Common myeloid progenitor, CD34-positive (primary cell): ENCODE measurements at regions not wholly inside any gene's neighbourhood (a gene's known extent, or its start where the extent isn't known, plus 50 kb on each side); places are given as distances from the start of the nearest gene placed in this dataset.
A peak's percentile ranks its signal among the peaks of the same experiment; 100 is the strongest.

Experiments
- CTCF ChIA-PET: fragments of 350-600 bp; sonication (Branson Sonifier 250); formaldehyde crosslinking; loops from one replicate; lab custom pipeline; 2021; ENCODE audit warnings: antibody characterized with exemption; lab: Charles Lee
- POLR2A ChIA-PET: fragments of 350-600 bp; sonication (Branson Sonifier 250); formaldehyde crosslinking; loops from one replicate; lab custom pipeline; 2021; ENCODE audit warnings: antibody characterized with exemption; lab: Charles Lee
- DNase-seq, 3 donors: peaks; one replicate each; pipeline versions ENCODE4 v3.0.0 to v3.0.0-alpha.2; 2013
- H3K27ac ChIP-seq, 2 experiments: 1 replicate in 1 of 2; 2 replicates in 1 of 2; pipeline ENCODE4 v1.7.0; 2013; ENCODE audit warnings: inconsistent platforms in 2 of 2, low read length in 2 of 2, mild to moderate bottlenecking in 2 of 2, low read depth in 1 of 2, moderate library complexity in 1 of 2; ENCODE audit not compliant: severe bottlenecking in 2 of 2, insufficient read depth in 1 of 2, poor library complexity in 1 of 2
- H3K27me3 ChIP-seq, 5 experiments: replicated peaks in 2 of 5; 1 replicate in 3 of 5; 2 replicates in 2 of 5; pipeline versions ENCODE4 v1.6.1 to v1.7.0; 2013; ENCODE audit warnings: low read length in 4 of 5, mild to moderate bottlenecking in 2 of 5, moderate library complexity in 2 of 5, inconsistent platforms in 1 of 5; ENCODE audit not compliant: insufficient read depth in 5 of 5, control insufficient read depth in 4 of 5
- H3K36me3 ChIP-seq, 4 experiments: 1 replicate in 2 of 4; 2 replicates in 2 of 4; pipeline versions ENCODE4 v1.6.1 to v1.7.0; 2013; ENCODE audit warnings: low read length in 3 of 4, control low read depth in 1 of 4, mild to moderate bottlenecking in 1 of 4; ENCODE audit not compliant: control insufficient read depth in 4 of 4, insufficient read depth in 4 of 4
- H3K4me1 ChIP-seq, 4 experiments: 1 replicate in 3 of 4; 2 replicates in 1 of 4; pipeline versions ENCODE4 v1.6.1 to v1.7.1; 2013; ENCODE audit warnings: low read length in 3 of 4, mild to moderate bottlenecking in 3 of 4, control low read depth in 1 of 4, inconsistent platforms in 1 of 4, moderate library complexity in 1 of 4; ENCODE audit not compliant: control insufficient read depth in 4 of 4, insufficient read depth in 4 of 4; ENCODE audit errors: control extremely low read depth in 1 of 4
- H3K4me3 ChIP-seq, 7 experiments: 1 replicate in 4 of 7; 2 replicates in 3 of 7; pipeline versions ENCODE4 v1.5.1 to v1.7.0; 2013; ENCODE audit warnings: mild to moderate bottlenecking in 7 of 7, low read length in 6 of 7, moderate library complexity in 6 of 7, inconsistent platforms in 2 of 7, low read depth in 2 of 7, control low read depth in 1 of 7; ENCODE audit not compliant: insufficient read depth in 4 of 7, control insufficient read depth in 1 of 7; ENCODE audit errors: extremely low read depth in 1 of 7
- H3K9me3 ChIP-seq, 5 experiments: 1 replicate in 4 of 5; 2 replicates in 1 of 5; pipeline versions ENCODE4 v1.6.1 to v1.7.1; 2013; ENCODE audit warnings: low read length in 4 of 5, mild to moderate bottlenecking in 2 of 5, inconsistent platforms in 1 of 5, low read depth in 1 of 5, moderate library complexity in 1 of 5; ENCODE audit not compliant: control insufficient read depth in 4 of 5, insufficient read depth in 2 of 5; ENCODE audit errors: control extremely low read depth in 1 of 5
- WGBS: methylation state at CpG from one replicate; pipeline ENCODE4 v1.1.5; 2013; ENCODE audit not compliant: insufficient coverage; 5-methylcytosine and 5-hydroxymethylcytosine counted together

- Histone ChIP-seq H3K27me3 (no peaks in the 10 kb centered on the region), H3K4me1 (no peaks in the 10 kb centered on the region), H3K4me3 (no peak overlapping the region), H3K9me3 (no peaks in the 10 kb centered on the region), H3K27ac (no peak overlapping the region), H3K36me3 (no peaks in the 10 kb centered on the region)
- 100% methylated on average over 1 of the region's 4 CpGs for WGBS
- ChIA-PET POLR2A (no interaction called here), CTCF (interaction anchor here (0.7 kb wide), 1 partner anchor 98 kb away, joined by 4 read pairs; no protein-coding TSS in a partner anchor)
- no peak for DNase-seq
These were observed 318.1 kb downstream of the PTTG2 start for GRCh38 chr4:38278255-38278654.

- 100% methylated on average over 8 of the region's 8 CpGs for WGBS
- H3K27ac ChIP-seq = no peak overlapping the region
- H3K4me3 ChIP-seq = no peak overlapping the region
- no peak for DNase-seq
- ChIA-PET CTCF (interaction anchor here (0.7 kb wide), 1 partner anchor 99 kb away, joined by 4 read pairs; no protein-coding TSS in a partner anchor), POLR2A (no interaction called here)
- no peaks in the 10 kb centered on the region for H3K36me3 ChIP-seq
- H3K27me3 ChIP-seq = no peaks in the 10 kb centered on the region
- no peaks in the 10 kb centered on the region for H3K9me3 ChIP-seq
- H3K4me1 ChIP-seq = no peaks in the 10 kb centered on the region
These were observed 318.9 kb downstream of the PTTG2 start for GRCh38 chr4:38279077-38279476.

GRCh38 chr4:38279650-38280322 lies 319.6 kb downstream of the PTTG2 start:
- Histone ChIP-seq H3K27me3 (no peaks in the 10 kb centered on the region), H3K4me3 (no peak overlapping the region), H3K36me3 (no peaks in the 10 kb centered on the region), H3K27ac (no peak overlapping the region), H3K4me1 (no peaks in the 10 kb centered on the region), H3K9me3 (no peaks in the 10 kb centered on the region)
- no peak for DNase-seq
- 98% methylated on average over 9 of the region's 9 CpGs for WGBS
- POLR2A ChIA-PET = interaction anchor here (0.7 kb wide), 1 partner anchor 44 kb away, joined by 3 read pairs; no protein-coding TSS in a partner anchor
- CTCF ChIA-PET = interaction anchor here (0.6 kb wide), 1 partner anchor 51 kb away, joined by 3 read pairs; no protein-coding TSS in a partner anchor

- Histone ChIP-seq H3K4me3 (no peak overlapping the region), H3K27ac (no peak overlapping the region), H3K4me1 (no peaks in the 10 kb centered on the region), H3K9me3 (no peaks in the 10 kb centered on the region), H3K36me3 (no peaks in the 10 kb centered on the region), H3K27me3 (no peaks in the 10 kb centered on the region)
- CTCF ChIA-PET = no interaction called here
- POLR2A ChIA-PET = interaction anchor here (0.7 kb wide), 1 partner anchor 44 kb away, joined by 3 read pairs; no protein-coding TSS in a partner anchor
- 95% methylated on average over 2 of the region's 4 CpGs for WGBS
- DNase-seq = no peak
These were observed 320.1 kb downstream of the PTTG2 start for GRCh38 chr4:38280323-38280706.

GRCh38 chr4:38281371-38282071 lies 321.3 kb downstream of the PTTG2 start:
- 17% methylated on average over 1 of the region's 2 CpGs for WGBS
- no peaks in the 10 kb centered on the region for H3K9me3 ChIP-seq
- H3K36me3 ChIP-seq = no peaks in the 10 kb centered on the region
- no peaks in the 10 kb centered on the region for H3K4me1 ChIP-seq
- POLR2A ChIA-PET = no interaction called here
- no peak overlapping the region for H3K4me3 ChIP-seq
- H3K27me3 ChIP-seq = no peaks in the 10 kb centered on the region
- H3K27ac ChIP-seq = no peak overlapping the region
- DNase-seq = peak in 1 of 3 donors; percentile 24
- CTCF ChIA-PET = no interaction called here

GRCh38 chr4:38283724-38284123 lies 323.5 kb downstream of the PTTG2 start:
- H3K27me3 ChIP-seq = no peaks in the 10 kb centered on the region
- H3K4me3 ChIP-seq = no peak overlapping the region
- no peaks in the 10 kb centered on the region for H3K36me3 ChIP-seq
- POLR2A ChIA-PET = no interaction called here
- H3K4me1 ChIP-seq = no peaks in the 10 kb centered on the region
- WGBS = no CpG with 5 or more reads among the region's 3 CpGs
- no peak overlapping the region for H3K27ac ChIP-seq
- H3K9me3 ChIP-seq = no peaks in the 10 kb centered on the region
- DNase-seq = peak in 1 of 3 donors; percentile 16
- CTCF ChIA-PET = interaction anchor here (1.0 kb wide), 1 partner anchor 22 kb away, joined by 3 read pairs; no protein-coding TSS in a partner anchor
